HG02623 (cell line): ENCODE measurements at regions not wholly inside any gene's neighbourhood (a gene's known extent, or its start where the extent isn't known, plus 50 kb on each side); places are given as distances from the start of the nearest gene placed in this dataset.
"Not testable (repeated sequence)": the region's sequence is repeated elsewhere in the genome, so short reads cannot be mapped to it uniquely, and the experiment has no call there.

Source experiments
- ATAC-seq: cut with Tn5 transposase; IDR thresholded peaks from one replicate; pipeline ENCODE4 v1.9.1; 2021; ENCODE audit warnings: moderate library complexity; ENCODE audit not compliant: unreplicated experiment

GRCh38 chr17:27200476-27200875 is 93.4 kb upstream of the WSB1 start:
- ATAC-seq = no peak

DNA sequence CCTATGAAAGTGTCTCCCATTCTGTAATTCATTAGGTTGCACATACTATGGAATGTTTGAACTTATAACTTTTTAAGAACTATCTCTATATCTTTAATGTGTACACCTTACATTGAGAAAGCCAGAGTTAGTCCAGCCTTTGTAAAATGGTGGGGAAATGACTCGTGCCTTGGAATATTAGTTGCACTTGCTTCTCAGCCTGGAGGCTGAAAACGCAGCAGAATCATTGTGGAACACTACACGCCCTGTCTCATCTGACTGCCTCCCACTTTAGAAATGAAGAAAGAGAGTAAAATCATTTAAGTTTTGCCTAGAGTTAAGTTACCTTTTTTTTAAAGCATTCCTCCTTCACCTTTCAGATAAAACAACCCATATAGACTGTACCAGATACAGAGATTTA is 90.7 kb upstream of the WSB1 start:
- no peak for ATAC-seq

- no peak for ATAC-seq
Measured at GRCh38 chr17:27206447-27206846, 87.5 kb upstream of the WSB1 start.

GRCh38 chr17:27207073-27207513 is 86.8 kb upstream of the WSB1 start:
- ATAC-seq = no peak

DNA sequence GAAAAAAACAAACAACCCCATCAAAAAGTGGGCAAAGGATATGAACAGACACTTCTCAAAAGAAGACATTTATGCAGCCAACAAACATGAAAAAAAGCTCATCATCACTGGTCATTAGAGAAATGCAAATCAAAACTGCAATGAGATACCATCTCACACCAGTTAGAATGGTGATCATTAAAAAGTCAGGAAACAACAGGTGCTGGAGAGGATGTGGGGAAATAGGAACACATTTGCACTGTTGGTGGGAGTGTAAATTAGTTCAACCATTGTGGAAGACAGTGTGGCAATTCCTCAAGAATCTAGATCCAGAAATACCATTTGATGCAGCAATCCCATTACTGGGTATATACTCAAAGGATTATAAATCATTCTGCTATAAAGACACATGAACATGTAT is 85.5 kb upstream of the WSB1 start:
- not testable (repeated sequence) for ATAC-seq

- no peak for ATAC-seq
Measured at GRCh38 chr17:27209316-27209715, 84.6 kb upstream of the WSB1 start.

GRCh38 chr17:27210809-27211208 is 83.1 kb upstream of the WSB1 start:
- not testable (repeated sequence) for ATAC-seq

DNA sequence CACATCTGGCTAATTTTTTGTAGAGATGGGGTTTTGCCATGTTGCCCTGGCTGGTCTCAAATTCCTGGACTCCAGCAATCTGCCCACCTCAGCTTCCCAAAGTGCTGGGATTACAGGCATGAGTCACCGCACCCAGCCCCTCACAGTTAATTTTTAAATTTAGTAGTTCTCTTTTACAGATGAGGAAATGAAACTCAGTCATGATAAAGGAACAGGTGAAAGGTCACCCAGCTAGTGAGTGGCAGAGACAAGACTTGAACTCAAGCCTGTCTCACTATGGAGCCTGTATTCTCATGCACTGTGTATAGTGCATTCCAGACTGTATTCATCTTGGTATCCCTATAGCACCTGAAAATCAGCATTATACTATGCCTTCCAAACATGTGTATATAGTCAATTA is 77.1 kb upstream of the WSB1 start:
- ATAC-seq = no peak

- peak; percentile 69 for ATAC-seq
Measured at GRCh38 chr17:27217631-27218030, 76.3 kb upstream of the WSB1 start.

DNA sequence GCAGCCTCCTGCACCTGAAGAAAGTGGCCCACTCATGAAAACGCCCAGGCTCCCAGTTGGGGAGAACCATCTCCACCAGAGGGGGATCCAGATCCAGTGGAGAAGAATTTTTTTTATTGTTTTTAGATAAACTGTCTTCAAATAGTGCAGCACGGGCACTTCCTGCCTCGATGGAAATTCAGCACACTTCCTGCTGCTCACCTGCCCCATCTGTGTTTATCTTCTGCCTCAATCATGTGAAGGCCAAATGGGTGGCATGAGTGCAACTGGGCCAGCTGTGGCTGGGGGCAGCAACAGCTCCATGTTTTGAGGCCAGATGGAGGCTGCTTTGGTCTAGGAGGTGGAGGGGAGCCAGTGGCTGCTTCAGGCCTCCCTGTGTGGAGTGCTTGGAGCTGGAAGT is 75.9 kb upstream of the WSB1 start:
- no peak for ATAC-seq

DNA sequence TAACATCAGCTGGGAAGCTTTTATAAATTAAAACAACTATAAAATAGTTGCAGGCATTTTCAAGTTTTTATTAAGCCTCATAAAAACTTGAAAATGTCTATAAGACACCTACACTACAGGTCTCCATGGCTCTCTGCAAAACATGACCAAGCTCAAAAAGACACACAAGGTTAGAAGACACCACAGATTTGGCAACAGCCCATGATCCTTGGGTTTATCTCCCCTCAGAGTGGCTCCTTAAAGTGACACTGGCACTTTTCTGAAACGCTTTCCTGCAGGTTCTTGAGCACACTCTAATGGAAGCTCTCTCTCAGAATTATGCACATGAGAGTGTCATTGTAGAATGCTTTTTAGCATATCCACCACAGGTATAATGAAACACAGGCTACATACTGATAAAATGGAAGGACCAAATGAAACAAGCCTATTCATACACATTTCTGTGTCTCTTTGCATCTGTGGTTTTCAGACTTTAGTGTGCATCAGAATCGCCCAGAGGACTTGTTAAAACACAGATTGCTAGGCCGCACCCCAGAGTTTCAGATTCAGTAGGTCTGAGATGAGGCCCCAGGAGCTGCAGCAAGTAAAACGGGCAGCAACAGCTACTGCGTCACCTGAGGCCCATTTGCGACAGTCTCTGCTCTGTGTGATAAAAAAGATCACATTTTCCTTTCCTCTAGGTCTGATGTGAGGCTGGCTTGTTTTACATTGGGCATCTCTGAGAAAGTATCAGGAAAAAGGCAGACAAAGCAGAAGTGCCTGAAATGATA is 75.0 kb upstream of the WSB1 start:
- peak; percentile 75 for ATAC-seq

DNA sequence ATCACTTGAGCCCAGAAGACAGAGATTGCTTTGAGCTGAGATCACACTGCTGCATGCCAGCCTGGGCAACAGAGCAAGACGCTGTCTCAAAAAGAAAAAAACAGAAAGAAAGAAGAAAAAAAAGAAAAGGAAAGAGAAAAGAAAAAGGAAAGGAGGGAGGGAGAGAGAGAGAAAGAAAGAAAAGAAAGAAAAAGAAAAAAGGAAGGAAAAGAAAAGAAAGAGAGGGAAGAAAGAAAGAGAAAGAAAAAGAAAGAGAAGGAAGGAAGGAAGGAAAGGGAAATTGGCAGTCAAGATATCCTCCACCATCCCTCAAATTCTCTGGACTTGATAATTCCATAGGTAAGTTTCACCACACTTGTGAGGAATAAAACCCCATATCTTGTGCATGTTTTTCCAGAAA is 71.4 kb upstream of the WSB1 start:
- ATAC-seq = no peak

DNA sequence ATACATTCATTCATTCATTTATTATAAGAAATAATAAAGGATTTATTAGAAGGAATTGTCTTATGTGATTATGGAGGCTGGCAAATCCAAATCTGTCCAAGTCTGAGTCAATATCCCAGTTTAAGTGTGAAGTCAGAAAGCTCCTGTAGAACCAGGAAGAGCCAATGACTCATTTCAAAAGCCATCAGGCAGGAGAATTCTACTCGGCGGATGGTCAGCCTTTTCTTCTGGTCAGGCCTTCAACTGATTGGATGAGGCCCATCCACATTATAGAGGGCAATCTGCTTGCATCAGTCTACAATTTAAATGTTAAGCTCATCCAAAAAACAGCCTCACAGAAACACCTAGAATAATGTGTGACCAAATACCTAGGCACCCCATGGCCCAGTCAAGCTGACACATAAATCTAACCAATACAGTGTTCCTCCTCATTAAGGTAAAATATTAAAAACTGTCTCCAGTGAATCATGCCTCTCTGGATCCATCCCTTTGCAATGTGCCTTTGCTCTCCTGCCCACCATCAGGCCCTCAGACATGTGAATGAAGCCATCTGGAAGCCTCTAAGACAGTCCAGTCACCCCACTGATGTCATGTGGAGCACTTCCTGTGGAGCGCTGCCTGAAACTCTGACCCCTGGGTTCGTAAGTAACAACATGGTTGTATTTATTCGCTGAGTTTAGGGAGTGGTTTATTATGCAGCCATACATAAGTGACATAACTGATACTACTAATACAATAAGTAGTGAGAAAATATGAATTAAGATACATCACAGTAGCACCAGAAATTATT is 69.2 kb upstream of the WSB1 start:
- ATAC-seq = no peak

GRCh38 chr17:27226611-27227230 is 67.2 kb upstream of the WSB1 start:
- ATAC-seq = no peak

DNA sequence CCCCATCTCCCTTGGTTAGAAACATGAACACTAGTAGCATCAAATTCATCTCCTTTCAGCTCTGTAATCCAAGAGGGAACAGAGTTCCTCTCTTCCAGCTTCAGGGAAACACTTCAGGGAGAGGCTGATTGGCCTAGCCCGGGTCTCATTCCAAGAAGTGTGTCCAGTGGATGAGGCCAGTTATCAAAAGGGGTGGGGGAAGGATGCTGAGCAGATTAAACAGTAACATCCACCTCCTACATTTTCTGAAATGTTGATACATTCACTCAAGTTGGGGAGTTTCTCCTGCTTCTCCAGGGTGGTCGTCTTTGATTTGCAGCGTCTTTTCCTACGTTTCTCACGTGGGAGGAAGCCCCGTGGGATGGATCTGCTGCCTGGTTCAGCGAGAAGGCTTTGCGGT is 62.9 kb upstream of the WSB1 start:
- ATAC-seq = no peak

DNA sequence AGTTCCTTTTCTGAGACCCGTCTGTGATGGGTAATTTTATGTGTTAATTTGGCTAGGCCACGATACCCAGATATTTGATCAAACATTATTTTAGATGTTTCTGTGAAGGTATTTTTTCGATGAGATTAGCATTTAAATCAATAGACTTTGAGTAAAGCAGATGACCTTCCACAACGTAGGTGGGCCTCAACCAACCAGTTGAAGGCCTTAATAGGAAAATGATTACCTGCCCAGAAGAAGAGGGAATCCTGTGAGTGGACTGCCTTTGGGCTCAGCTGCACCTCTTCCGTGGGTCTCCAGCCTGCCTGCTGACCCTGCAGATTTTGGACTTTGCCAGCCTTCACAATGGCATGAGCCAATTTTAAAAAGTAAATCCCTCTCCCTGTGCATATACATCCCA is 61.6 kb upstream of the WSB1 start:
- ATAC-seq = no peak

DNA sequence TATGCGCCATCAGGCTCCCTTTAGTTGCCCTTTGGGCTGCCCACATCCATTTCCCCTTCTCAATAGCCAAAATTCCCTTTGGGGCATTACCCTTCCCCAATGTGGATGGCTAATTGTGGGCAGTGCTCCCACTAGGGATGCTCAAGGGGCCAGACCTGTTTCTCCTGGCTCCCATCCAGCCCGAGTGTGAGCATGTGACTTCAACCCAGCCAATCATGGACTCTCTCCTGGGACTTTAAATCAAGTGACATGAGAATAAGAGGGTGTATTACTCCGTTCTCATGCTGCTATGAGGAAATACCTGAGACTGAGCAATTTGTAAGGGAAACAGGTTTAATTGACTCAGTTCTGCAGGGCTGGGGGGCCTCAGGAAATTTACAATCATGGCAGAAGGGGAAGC is 60.9 kb upstream of the WSB1 start:
- ATAC-seq = no peak

DNA sequence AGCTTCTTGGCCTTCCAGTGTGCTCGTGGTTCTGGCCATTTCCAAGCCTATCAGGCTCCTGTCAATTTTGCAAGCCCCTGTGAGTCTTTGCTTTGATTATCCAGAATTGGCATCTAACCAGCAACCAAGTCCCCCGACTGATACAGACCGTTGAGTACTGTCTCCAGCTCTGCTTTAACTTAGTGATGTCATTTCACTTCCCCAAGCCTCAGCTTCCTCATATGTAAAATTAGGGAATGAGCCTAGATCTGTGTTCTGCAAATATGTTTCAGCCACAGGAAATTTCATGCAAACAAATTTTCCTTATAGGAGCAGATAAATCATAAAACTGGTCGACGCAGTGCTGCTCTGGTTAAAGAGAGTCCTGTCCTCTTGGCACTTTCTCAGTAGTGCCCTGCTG is 60.1 kb upstream of the WSB1 start:
- no peak for ATAC-seq

GRCh38 chr17:27236717-27237315 is 57.1 kb upstream of the WSB1 start:
- ATAC-seq = no peak

GRCh38 chr17:27237890-27238289 is 56.0 kb upstream of the WSB1 start:
- ATAC-seq = no peak

DNA sequence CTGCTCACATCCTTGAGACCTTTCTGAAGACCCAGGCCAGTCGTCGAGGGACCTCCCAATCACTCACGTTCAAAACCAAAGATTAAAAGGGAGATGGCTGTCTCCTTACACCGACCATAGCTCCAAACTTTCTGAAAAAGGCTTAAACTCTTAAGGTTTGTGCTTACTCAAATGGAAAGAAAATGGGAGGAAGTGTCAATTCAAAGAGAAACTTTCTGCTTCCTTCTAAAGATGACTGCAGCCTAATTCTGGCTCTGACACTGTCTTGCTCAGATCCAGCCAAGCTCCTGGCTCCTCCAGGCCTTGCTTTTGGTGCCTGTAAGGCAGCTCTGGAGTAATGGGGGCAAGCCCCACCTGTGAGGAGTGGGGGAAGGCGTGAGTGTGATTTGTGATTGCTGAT is 54.9 kb upstream of the WSB1 start:
- peak; percentile 59 for ATAC-seq

DNA sequence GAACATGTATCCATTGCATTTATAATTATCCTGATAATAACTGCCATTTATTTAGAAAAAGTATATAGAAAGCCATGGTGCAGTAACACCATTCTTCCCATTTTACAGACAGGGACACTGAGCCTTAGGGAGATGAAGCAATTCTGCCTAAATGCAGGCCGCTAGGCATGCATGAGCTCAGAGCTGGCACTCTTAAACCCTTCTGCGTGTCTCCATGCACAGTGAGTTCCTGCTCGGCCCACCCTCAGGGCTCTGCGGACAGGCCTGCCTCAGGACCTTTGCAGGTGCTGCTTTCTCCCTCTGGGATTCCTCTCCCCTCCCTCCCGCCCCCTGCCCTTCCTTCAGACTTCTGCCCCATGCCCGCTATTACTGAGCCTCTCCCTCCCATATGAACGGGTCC is 54.3 kb upstream of the WSB1 start:
- no peak for ATAC-seq
